SH-SY5Y (cell line): ENCODE measurements at regions not wholly inside any gene's neighbourhood (a gene's known extent, or its start where the extent isn't known, plus 50 kb on each side); places are given as distances from the start of the nearest gene placed in this dataset.

ENCODE experiments used
- GATA2 ChIP-seq: IDR thresholded peaks from 2 replicates; pipeline ENCODE4 v1.6.1; 2011; ENCODE audit warnings: mild to moderate bottlenecking, low read depth, low read length
- GATA3 ChIP-seq: IDR thresholded peaks from 2 replicates; pipeline ENCODE4 v1.6.1; 2011; ENCODE audit warnings: low read depth, mild to moderate bottlenecking, low read length, moderate library complexity

- TF ChIP-seq GATA3 (no peak), GATA2 (no peak)
Observed at GRCh38 chr2:128536925-128537620, 218.4 kb upstream of the HS6ST1 start.

- no peak for TF ChIP-seq GATA2
- no peak for TF ChIP-seq GATA3
Observed at GRCh38 chr2:128537646-128538045, 219.0 kb upstream of the HS6ST1 start.

- TF ChIP-seq GATA3, result no peak
- TF ChIP-seq GATA2, result no peak
Observed at GRCh38 chr2:128538396-128538795, 219.7 kb upstream of the HS6ST1 start.

GRCh38 chr2:128540670-128541069, 222.0 kb upstream of the HS6ST1 start:
- TF ChIP-seq GATA2, result no peak
- no peak for TF ChIP-seq GATA3

GRCh38 chr2:128541448-128541847, 222.8 kb upstream of the HS6ST1 start:
- TF ChIP-seq GATA2 (no peak), GATA3 (no peak)

- TF ChIP-seq GATA3 (no peak), GATA2 (no peak)
Observed at GRCh38 chr2:128543036-128543435, 224.4 kb upstream of the HS6ST1 start.

- TF ChIP-seq GATA2, result no peak
- no peak for TF ChIP-seq GATA3
Observed at GRCh38 chr2:128543646-128544045, 225.0 kb upstream of the HS6ST1 start.

- TF ChIP-seq GATA2, result peak; percentile 48
- TF ChIP-seq GATA3, result no peak
Observed at GRCh38 chr2:128544321-128545037, 225.8 kb upstream of the HS6ST1 start.

GRCh38 chr2:128545085-128545484, 226.4 kb upstream of the HS6ST1 start:
- no peak for TF ChIP-seq GATA2

- TF ChIP-seq GATA3 (no peak), GATA2 (no peak)
Observed at GRCh38 chr2:128545829-128546228, 227.2 kb upstream of the HS6ST1 start.

GRCh38 chr2:128547667-128548066, 229.0 kb upstream of the HS6ST1 start:
- TF ChIP-seq GATA3, result no peak
- TF ChIP-seq GATA2, result no peak

- no peak for TF ChIP-seq GATA3
- TF ChIP-seq GATA2, result no peak
Observed at GRCh38 chr2:128548461-128548891, 229.8 kb upstream of the HS6ST1 start.

GRCh38 chr2:128549094-128549493, 230.4 kb upstream of the HS6ST1 start:
- TF ChIP-seq GATA2 (no peak), GATA3 (no peak)

- TF ChIP-seq GATA3 (no peak), GATA2 (no peak)
Observed at GRCh38 chr2:128549646-128550260, 231.1 kb upstream of the HS6ST1 start.

GRCh38 chr2:128550389-128550788, 231.7 kb upstream of the HS6ST1 start:
- no peak for TF ChIP-seq GATA3
- TF ChIP-seq GATA2, result no peak
